ENCODE measurements at regions not wholly inside any gene's neighbourhood (a gene's known extent, or its start where the extent isn't known, plus 50 kb on each side); places are given as distances from the start of the nearest gene placed in this dataset.

GRCh38 chr17:12362853-12363455 lies 302.7 kb upstream of the MYOCD start:
- no peak overlapping the region for H3K4me3 ChIP-seq (ENCODE audit: low read depth, low read length)
- no peak for TF ChIP-seq CTCF (IDR thresholded peaks at IDR 0.05; ENCODE audit: insufficient read depth, low read depth, low read length)
- DNase-seq (ENCODE audit: low read depth), result no peak

- no peak for TF ChIP-seq CTCF (IDR thresholded peaks at IDR 0.05; ENCODE audit: insufficient read depth, low read depth, low read length)
- DNase-seq (ENCODE audit: low read depth), result no peak
- H3K4me3 ChIP-seq (ENCODE audit: low read depth, low read length), result no peak overlapping the region
Observed at GRCh38 chr17:12365805-12366204, 299.9 kb upstream of the MYOCD start.

GRCh38 chr17:12369065-12369464 lies 296.6 kb upstream of the MYOCD start:
- DNase-seq (ENCODE audit: low read depth), result no peak
- H3K4me3 ChIP-seq (ENCODE audit: low read depth, low read length), result no peak overlapping the region
- TF ChIP-seq CTCF (IDR thresholded peaks at IDR 0.05; ENCODE audit: insufficient read depth, low read depth, low read length), result no peak

- H3K4me3 ChIP-seq (ENCODE audit: low read depth, low read length), result no peak overlapping the region
- no peak for TF ChIP-seq CTCF (IDR thresholded peaks at IDR 0.05; ENCODE audit: insufficient read depth, low read depth, low read length)
Observed at GRCh38 chr17:12376276-12376675, 289.4 kb upstream of the MYOCD start.

GRCh38 chr17:12386225-12386624 lies 279.5 kb upstream of the MYOCD start:
- no peak overlapping the region for H3K4me3 ChIP-seq (ENCODE audit: low read depth, low read length)
- peak; percentile 54 for DNase-seq (ENCODE audit: low read depth)
- TF ChIP-seq CTCF (IDR thresholded peaks at IDR 0.05; ENCODE audit: insufficient read depth, low read depth, low read length), result no peak

More at GRCh38 chr17:12376276-12376675, 289.4 kb upstream of the MYOCD start:
- no peak for DNase-seq (ENCODE audit: low read depth)

- TF ChIP-seq CTCF (IDR thresholded peaks at IDR 0.05; ENCODE audit: insufficient read depth, low read depth, low read length), result no peak
- no peak overlapping the region for H3K4me3 ChIP-seq (ENCODE audit: low read depth, low read length)
- DNase-seq (ENCODE audit: low read depth), result peak; percentile 20
Observed at GRCh38 chr17:12388226-12388625, 277.5 kb upstream of the MYOCD start.

- no peak overlapping the region for H3K4me3 ChIP-seq (ENCODE audit: low read depth, low read length)
- TF ChIP-seq CTCF (IDR thresholded peaks at IDR 0.05; ENCODE audit: insufficient read depth, low read depth, low read length), result no peak
- DNase-seq (ENCODE audit: low read depth), result no peak
Observed at GRCh38 chr17:12389421-12389820, 276.3 kb upstream of the MYOCD start.
